HS-27A (cell line): ENCODE measurements at regions not wholly inside any gene's neighbourhood (a gene's known extent, or its start where the extent isn't known, plus 50 kb on each side); places are given as distances from the start of the nearest gene placed in this dataset.
"Not testable (repeated sequence)": the region's sequence is repeated elsewhere in the genome, so short reads cannot be mapped to it uniquely, and the experiment has no call there.

Experiments
- DNase-seq: peaks from one replicate; pipeline ENCODE4 v3.0.0-alpha.2; 2012; ENCODE audit warnings: low read depth, missing footprints

DNA sequence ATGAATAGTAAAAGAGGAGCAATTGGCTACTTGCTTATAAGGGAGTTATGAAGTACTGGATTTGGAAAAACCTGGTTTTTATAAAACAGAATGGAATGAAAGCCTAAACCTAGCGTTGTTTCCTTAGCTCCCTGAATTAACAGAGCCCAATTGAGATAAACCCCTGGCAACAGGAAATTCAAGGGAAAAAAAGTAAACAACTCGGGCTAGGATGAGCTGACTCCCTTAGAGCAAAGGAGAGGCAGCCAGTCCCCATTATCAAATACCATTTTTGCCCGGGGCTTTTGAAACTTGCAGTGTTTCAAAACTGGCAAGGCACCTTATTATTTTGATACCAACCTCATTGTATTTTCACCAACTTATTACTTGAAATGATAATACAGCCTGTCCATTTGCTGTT lies 587.5 kb downstream of the CD109 start:
- no peak for DNase-seq

DNA sequence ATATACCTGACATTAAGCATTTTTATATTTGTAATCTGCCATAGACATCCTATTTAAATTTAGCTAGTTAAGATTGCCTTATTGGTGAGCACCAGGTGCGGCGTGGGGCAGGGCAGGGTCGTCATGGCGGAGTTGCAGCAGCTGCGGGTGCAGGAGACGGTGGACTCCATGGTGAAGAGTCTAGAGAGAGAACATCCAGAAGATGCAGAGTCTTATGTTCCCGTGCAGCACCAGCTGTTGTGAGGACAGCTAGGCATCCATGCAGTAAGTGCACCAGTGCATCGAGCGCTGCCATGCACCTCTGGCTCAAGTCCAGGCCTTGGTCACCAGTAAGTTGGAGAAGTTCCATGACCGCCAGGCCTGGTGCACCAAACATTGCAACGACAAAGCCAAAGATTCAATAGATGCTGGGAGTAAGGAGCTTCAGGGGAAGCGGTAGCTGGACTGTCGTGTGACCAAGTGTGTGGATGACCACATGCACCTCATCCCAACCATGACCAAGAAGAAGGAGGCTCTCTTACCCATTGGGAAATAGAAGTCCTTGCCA lies 586.2 kb downstream of the CD109 start:
- DNase-seq: no peak

DNA sequence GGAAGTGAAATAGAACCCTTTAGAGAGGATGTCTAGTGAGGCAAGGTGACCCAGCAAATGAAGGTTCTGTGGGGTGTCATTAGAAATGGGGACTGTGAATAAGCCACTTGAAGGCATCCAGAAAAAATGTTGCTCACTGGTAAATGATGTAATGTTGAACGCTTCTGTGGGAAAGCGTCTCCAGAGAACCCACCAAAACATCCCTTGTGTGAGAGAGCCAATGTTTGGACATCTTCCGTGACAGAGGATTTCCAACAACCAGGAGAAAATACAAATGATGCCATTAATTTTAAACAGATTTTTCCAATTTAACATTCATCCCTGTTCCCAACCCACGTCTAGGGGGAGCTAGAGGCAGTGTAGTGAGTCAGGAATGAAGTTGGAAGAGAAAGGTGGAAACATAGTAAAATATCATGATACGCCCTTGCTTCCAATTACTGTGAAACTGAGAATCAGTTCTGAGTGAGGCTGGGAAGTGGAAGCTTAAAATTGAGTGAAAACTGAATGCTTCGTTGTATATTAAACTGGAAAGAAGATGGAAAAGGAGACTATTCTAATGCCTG lies 584.2 kb downstream of the CD109 start:
- DNase-seq: no peak

DNA sequence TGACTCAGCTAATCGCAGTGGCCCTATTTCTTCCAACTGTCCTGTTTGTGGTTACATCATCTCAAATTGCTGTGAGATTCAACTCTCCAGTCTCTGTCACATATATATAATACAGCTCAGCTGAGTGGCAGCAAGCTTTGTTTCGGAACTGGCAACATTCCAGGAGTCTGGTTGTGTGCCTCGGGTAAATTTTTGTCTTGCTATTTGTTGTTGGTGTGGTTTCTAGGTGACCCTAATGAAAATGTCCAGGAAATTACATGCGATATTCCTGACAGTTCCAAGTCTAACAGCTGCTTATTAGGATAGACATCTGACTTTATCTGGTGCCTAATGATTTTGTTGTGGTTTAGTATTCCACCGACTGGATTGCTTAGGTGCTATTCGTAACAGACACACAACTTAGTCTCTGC lies 581.8 kb downstream of the CD109 start:
- no peak for DNase-seq

DNA sequence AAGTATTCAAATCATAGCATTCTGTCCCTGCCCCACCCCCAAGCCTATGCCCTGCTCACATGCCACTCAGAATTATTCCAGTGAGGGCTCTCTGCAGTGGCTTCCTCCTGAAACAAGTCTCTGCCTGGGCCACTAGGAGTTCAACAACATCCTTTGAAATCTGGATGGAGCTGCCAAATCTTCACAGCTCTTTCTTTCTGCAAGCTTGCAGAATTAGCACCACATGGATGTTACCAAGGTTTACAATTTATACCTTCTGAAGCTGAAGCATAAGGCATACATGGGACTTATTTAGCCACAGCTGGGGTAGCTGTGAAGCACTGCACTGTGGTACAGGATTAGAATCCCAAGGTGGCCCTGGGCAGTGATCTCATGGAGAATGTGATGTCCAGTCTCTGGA lies 577.5 kb downstream of the CD109 start:
- DNase-seq: no peak

DNA sequence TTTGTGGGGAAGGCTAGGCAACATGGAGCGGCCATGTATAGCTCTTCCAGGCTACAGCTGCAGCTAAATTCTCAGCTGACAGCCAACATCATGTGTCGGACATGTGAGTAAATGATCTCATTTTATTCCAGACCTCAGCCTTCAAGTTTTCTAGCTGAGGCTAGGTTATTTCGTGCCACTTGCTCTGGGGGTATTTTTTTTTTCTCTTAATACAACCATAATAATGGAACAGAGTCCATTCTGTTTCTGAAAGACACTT lies 573.5 kb downstream of the CD109 start:
- no peak for DNase-seq

DNA sequence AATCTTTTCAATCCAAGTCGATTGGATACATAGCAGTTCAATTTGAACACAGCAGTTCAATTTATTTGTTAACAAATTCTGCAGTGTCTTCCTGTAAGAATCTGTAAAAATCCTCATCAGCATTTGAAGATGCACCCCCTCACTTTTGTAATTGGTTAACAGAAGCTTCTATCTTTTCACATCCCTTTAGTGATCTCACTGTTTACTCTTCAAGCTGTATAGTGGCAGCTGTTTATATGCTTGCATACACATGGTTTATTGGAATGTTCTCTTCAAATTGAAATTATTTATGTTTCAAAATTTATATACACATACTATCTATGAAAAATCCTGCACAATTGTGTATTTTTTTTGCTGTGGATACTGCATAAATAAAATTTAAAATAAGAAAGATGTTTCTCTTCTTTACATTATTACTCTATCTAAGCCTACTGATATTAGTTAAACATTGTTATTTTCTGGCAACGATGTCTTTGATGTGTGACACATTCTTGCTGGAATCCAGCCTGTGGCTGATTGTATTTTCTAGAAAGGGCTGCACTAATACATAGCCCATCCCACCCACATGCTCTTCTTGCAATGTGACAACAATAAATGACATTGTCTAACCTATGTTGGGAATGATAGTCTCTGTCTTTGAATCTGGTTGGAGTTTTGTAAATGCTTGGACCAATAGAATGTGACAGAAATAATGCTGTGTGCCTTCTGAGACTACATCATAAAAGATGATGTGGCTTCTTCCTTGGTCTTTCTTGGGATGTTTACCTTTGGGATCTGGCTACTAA lies 573.0 kb downstream of the CD109 start:
- DNase-seq: no peak

DNA sequence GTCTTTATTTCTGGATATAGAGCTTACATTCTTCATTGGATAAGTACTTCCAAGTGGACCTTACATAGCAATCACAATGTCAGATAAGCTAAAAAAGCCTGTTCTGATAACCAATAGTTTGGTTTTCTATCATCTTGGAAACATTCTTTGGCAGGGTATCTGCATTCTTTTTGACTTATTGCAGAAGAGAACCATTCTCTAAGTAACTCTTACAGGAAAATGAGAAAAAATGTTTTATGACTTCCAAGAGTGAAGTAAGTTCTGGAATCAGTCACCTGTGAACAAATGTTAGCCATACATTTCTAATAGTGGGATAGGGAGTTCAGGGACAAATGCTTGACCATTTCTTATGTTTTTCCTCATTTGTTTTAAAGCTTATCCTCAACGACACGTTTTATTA lies 564.0 kb downstream of the CD109 start:
- DNase-seq: no peak

DNA sequence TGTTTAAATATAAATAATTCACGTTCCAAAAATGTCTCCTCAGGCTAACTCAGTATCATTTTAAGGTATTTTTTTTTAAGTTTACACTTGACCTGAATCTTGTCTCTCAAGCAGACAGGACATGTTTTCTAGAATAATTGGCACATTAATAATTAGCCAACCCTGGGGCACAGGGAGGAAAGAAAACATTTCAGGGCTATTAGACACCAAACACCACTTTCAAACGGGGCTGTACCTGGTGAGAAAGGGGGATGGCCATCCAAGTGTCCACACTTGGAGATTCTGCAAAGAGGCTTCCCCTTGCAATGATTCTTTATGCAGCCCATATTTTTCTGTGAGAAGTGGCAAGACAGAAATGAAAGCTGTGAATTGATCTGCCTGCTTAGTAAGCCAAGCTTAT lies 560.8 kb downstream of the CD109 start:
- no peak for DNase-seq

DNA sequence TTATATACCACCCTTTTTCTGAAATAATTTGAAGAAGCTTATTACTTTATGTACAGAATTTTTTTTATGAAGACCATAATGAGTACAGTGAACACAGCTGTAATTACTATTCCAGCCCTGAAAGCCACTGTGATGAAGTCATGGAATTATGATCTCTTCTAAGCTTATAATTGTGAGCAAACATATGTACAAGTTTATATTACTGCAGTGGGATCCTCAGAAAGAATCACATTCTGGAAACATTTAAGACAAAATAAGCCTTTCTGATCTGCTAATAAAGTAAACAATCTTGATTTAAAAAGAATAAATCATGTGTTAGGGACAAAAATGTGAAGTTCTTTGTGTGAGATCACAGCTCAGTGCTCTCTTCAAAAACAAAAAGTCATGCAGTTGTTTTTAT lies 560.4 kb downstream of the CD109 start:
- no peak for DNase-seq

DNA sequence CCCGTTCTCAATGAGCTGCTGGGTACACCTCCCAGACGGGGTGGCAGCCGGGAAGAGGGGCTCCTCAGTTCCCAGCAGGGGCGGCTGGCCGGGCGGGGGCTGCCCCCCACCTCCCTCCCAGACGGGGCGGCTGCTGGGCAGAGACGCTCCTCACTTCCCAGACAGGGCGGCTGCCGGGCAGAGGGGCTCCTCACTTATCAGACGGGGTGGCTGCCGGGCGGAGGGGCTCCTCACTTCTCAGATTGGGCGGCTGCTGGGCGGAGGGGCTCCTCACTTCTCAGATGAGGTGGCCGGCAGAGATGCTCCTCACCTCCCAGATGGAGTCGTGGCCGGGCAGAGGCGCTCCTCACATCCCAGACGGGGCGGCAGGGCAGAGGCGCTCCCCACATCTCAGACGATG lies 559.0 kb downstream of the CD109 start:
- DNase-seq: not testable (repeated sequence)

DNA sequence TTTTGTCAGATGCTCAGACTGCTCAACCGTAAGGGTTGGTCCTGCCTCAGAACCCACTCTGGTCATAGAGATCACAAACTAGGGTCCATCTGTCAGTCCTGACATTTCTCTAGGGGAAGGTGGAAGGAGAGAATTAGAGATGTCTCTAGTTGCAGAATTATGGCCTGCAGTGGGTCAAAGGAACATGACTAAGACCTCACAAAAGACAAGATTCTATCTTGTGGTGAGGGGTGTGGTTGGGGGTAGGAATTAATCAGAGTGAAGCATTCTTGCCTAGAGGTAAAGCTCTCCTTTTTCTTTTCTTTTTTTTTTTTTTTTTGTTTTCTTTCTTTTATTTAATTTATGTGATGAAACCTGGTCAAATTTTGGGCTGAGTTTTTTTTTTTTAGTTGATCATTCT lies 558.1 kb downstream of the CD109 start:
- DNase-seq: not testable (repeated sequence)

DNA sequence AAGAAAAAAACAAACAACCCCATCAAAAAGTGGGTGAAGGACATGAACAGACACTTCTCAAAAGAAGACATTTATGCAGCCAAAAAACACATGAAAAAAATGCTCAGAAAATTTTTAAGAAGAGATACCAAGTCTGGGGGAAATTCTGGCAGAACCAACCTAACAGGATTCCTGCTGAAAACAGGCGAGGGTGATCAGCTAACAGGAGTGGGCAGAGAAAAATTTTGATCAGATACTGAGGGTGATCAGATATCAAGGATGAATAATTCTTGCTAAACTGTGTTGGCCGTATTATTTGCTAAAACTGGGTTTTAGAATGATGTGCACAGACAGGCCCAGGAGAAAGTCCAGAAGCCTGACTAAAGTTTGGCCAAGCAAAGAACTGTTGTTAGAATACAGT lies 557.3 kb downstream of the CD109 start:
- DNase-seq: no peak

DNA sequence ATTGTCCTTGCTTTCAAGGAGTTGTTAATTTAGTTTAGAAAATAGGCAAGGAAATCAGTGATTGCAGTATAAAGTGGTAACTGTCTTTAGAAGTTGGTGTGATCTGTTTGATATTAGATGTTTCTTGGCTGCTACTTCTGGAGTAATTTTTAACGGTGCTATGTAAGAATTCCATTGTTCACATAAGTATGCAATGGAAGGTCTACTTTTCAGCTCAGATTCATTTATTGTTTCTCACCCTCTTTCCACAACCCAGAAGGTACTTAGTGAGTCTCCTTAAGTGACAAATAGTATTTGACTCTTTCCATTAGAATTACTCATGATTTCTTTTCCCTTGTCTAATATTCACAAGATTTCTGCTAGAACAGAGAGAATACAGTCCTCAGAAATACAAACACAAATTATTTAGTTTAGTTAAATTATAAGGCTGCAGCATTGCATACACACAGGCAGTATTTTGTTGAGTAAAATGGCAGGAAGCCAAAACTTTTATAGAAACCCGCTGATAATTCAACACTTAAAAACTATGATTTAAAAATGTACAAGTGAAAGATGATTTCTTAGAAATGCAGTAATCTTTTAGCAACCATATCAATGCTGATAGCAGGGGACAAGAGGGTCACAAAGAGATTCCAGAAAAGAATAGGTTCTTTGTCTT lies 554.3 kb downstream of the CD109 start:
- DNase-seq: no peak

DNA sequence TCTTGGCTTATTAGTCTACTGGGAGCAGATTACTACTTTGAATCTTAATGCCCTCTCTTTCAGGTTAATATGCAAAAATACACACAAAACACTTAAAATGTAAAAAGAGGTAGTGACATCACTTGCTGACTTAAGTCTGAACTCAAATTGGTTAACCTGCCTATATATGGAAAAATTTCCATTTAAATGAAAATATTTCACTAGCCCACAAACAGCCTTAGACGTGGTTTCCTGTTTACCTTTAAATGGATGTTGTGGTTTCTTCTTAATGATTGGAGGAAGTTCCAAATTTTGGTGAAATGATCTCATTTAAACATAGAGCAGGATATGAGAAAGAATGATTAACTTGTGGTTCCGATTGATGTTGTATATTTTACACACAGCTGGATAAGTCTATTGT lies 553.7 kb downstream of the CD109 start:
- no peak for DNase-seq

DNA sequence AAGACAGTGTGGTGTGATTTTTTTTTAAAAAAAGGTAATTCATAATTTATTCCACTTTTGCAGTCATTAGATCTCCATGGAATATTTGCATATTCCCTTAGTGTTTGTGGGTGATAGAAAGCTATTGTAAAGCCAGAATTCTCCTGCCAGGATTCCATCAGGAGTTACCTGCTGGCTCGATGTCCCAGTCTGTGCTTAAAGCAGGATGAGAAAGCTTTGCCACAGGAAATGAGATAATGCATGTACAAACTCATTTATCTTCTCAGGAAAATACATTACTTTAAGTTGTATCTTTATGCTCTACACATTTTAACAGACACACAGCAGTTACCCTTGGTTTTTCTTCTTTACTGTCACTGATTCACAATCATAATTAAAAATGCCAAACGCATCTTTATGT lies 553.0 kb downstream of the CD109 start:
- DNase-seq: no peak

DNA sequence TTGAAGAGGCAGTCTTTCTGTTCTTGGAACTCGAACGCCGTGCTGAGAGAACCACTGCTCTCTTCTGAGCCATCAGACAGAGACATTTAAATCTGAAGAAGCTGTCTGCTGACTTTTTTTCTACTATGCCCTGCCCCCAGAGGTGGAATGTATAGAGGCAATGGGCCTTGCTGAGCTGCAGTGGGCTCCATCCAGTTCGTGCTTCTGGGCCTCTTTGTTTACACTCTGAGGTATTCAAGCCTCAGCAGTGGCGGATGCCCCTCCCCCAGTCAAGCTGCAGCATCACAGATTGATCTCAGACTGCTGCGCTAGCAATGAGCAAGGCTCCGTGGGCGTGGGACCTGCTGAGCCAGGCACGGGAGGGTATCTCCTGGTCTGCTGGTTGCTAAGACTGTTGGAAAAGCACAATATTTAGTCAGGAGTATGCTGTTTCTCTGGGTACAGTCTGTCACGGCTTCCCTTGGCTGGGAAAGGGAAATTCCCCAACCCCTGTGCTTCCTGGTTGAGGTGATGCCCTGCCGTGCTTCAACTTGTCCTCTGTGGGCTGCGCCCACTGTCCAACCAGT lies 526.8 kb downstream of the CD109 start:
- no peak for DNase-seq

DNA sequence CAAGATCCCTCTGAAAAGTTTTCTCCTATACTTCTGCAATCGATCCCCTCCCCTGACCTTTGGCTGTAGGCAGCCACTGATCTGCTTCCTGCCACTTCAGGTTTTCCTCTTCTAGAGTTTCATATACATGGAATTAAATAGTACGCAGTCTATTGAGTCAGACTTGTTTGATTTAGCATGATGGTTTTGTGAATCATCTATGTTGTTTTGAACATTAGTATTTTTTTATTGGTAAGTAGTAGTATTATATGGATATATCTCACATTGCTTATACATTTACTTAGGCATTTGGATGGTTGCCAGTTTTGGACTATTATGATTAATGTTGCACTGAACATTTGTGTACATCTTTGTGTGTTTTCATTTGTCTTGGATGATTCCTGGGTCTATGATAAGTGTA lies 518.0 kb downstream of the CD109 start:
- DNase-seq: no peak

DNA sequence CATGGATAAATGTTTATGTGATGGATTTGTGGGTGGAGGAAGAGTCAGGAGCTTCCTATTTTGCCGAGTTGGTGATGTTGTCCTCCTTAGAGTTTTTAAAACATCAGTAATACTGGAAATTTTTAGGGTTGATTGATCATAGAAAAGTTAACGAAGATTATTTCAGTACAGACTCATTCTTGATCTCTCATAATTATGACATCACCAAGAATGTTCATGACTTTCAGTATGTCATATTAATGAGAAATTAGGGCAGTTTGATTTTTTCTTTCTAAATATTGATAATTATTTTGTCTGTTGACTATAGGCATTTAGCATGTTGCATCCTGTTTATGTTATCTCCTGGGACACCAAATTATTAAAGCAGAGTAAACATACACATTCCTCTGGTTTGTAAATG lies 512.2 kb downstream of the CD109 start:
- no peak for DNase-seq

DNA sequence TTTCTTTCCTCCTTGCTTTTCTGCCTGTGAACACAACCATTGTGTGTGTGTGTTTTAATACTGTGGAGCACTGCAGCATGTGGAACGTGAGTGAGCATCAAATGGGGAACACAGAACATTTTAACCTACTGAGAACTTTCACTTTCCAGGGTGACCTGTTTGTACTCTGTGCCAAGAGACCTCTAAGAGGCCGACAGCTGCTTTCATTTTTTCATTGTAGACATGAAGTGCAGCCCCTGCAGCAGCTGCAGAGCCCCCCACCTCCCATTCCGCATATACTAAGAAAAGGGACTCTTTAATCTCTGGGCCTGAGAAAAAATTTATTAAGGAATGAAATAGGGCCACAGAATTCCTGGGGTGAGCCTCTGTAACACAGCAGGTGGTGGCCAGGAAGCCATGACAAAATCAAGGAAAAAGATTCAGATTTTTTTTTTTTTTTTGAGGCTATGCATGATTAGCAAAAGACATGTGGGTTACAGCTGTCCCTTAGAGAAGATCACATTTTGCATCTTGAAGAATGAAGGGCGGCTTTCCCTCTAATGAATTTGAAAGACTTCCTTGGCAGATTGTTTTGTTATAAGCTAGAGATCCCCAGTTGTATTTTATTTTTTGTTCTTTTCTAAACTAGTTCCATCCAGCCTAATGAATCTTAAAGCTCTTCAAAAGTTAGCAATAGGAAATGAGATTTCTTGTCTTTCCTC lies 503.4 kb downstream of the CD109 start:
- no peak for DNase-seq

DNA sequence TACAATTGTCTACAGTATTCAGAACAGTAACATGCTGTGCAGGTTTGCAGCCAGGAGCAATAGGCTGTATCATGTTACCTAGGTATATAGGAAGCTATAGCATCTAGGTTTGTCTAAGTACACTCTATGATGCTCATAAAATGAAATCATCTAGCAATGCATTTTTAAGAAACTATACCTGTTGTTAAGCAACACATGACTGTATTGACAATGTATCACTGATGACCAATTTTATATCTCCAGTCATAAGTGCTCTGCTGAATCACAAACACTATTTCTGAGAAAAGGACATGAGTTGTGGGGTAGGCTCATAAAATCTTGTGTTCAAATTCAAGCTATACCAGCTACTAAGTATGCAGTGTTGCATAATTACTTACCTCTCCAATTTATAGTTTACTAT lies 501.3 kb downstream of the CD109 start:
- DNase-seq: no peak

DNA sequence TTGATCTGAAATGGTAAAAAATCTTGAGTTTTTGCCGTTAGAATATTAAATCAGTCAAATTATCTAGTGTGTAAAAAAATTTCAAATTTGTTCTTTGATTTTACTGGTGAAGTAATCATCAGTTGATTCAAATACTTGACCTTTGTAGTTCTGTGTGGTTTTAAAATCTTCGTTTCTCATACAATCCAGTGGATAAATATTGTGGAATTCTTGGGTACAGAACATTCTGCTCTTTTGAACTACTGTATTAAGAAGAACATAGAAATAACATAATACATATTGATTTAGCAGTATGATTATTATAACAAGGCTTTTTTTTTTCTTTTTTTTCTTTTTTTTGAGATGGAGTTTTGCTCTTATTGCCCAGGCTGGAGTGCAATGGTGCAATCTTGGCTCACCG lies 491.8 kb downstream of the CD109 start:
- DNase-seq: no peak

DNA sequence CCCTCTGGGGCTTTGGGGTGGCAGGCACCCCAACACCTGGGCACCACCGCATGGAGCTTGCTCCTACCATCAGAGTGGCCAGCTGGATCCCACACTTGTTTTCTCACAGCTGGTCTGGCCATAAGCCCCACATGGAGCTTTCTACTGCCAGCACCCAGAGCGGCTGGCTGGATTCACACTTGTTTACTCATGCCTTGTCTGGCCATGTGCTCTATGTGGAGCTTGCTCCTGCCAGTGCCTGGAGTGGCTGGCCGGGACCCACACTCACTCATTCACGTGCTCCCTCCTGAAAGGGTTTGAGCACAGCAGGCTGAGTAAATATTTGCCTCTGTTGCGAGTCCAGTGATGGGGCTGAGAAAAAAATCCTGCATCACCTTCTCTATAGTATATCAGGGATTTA lies 487.0 kb downstream of the CD109 start:
- DNase-seq: no peak
